GM12865 (cell line): ENCODE measurements at regions not wholly inside any gene's neighbourhood (a gene's known extent, or its start where the extent isn't known, plus 50 kb on each side); places are given as distances from the start of the nearest gene placed in this dataset.

Experiments
- DNase-seq: peaks from one replicate; pipeline ENCODE4 v3.0.0; 2010; ENCODE audit warnings: low read depth
- H3K4me3 ChIP-seq: 2 replicates; pipeline ENCODE4 v1.5.1; 2011; ENCODE audit warnings: mild to moderate bottlenecking, low read depth, low read length, control low read depth
- CTCF ChIP-seq: IDR thresholded peaks from 2 replicates; pipeline ENCODE4 v1.5.1; 2011; ENCODE audit warnings: low read length, control low read depth, low read depth, inconsistent platforms; ENCODE audit not compliant: insufficient read depth; ENCODE audit errors: missing control alignments

- no peak for DNase-seq
- H3K4me3 ChIP-seq = no peak overlapping the region
- TF ChIP-seq CTCF = no peak
These were observed 140.4 kb upstream of the IPO9 start for GRCh38 chr1:201688514-201688913.

- H3K4me3 ChIP-seq = no peak overlapping the region
- no peak for TF ChIP-seq CTCF
- DNase-seq = no peak
These were observed 139.3 kb upstream of the IPO9 start for GRCh38 chr1:201689647-201690046.

GRCh38 chr1:201690528-201690927 lies 138.4 kb upstream of the IPO9 start:
- H3K4me3 ChIP-seq = no peak overlapping the region
- no peak for TF ChIP-seq CTCF
- DNase-seq = no peak

- no peak for TF ChIP-seq CTCF
- no peak overlapping the region for H3K4me3 ChIP-seq
- no peak for DNase-seq
These were observed 137.0 kb upstream of the IPO9 start for GRCh38 chr1:201691716-201692554.

GRCh38 chr1:201692555-201693394 lies 136.2 kb upstream of the IPO9 start:
- TF ChIP-seq CTCF = no peak
- H3K4me3 ChIP-seq = no peak overlapping the region
- DNase-seq = no peak

- TF ChIP-seq CTCF = no peak
These were observed 134.9 kb upstream of the IPO9 start for GRCh38 chr1:201693890-201694607.

More at GRCh38 chr1:201693890-201694607, 134.9 kb upstream of the IPO9 start:
- DNase-seq = no peak
- no peak overlapping the region for H3K4me3 ChIP-seq
